ENCODE measurements at regions not wholly inside any gene's neighbourhood (a gene's known extent, or its start where the extent isn't known, plus 50 kb on each side); places are given as distances from the start of the nearest gene placed in this dataset.

DNA sequence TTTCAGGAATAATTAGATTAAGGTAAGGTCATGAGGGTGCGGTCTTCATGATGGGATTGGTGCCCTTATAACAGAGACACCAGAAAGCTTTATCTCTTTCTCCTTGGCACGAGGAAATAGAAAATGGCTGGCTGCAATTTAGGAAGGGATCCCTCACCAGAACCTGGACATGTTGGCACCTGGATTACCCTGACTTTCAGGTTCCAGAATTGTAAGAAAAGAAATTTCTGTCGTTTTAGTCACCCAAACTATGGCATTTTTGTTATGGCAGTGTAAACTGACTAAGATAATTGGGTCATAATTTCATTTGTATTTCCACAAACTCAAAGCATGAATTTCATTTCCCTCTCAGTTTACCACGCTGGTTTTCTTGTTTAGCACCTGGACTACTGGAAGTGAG is 473.6 kb downstream of the PTH2R start:
- TF ChIP-seq EZH2phosphoT487 (IDR thresholded peaks at IDR 0.05; ENCODE audit: borderline replicate concordance) (no peak), CTCF (conservative IDR thresholded peaks at IDR 0.05; ENCODE audit: low read length) (no peak)
- no peaks in the 10 kb centered on the region for H3K9me2 ChIP-seq (replicated peaks; ENCODE audit: low read depth, low read length)
- no peaks in the 10 kb centered on the region for H4K20me1 ChIP-seq (ENCODE audit: insufficient read depth, low read length, poor library complexity, severe bottlenecking)
- H3K9me3 ChIP-seq (ENCODE audit: insufficient read depth, low read depth, low read length) = no peaks in the 10 kb centered on the region
- no peak overlapping the region for H3K9ac ChIP-seq (ENCODE audit: low read depth, low read length, poor library complexity, severe bottlenecking)
- no peaks in the 10 kb centered on the region for H3F3A ChIP-seq (ENCODE audit: low read depth)
- no peak overlapping the region for H2AFZ ChIP-seq (ENCODE audit: low read length)
- no peaks in the 10 kb centered on the region for H3K79me2 ChIP-seq (ENCODE audit: insufficient read depth, low read length)
- H3K4me2 ChIP-seq (ENCODE audit: low read depth, low read length, poor library complexity, severe bottlenecking) = no peak overlapping the region
- no peak overlapping the region for H3K4me3 ChIP-seq (ENCODE audit: low read length, poor library complexity, severe bottlenecking)
- H3K4me1 ChIP-seq (ENCODE audit: insufficient read depth, low read length, poor library complexity, severe bottlenecking) = no peaks in the 10 kb centered on the region
- no peaks in the 10 kb centered on the region for H3K27me3 ChIP-seq (ENCODE audit: insufficient read depth, low read length, poor library complexity, severe bottlenecking)
- no peaks in the 10 kb centered on the region for H3K36me3 ChIP-seq (ENCODE audit: insufficient read depth, low read length)

- Histone ChIP-seq H3K9me3 (ENCODE audit: insufficient read depth, low read depth, low read length) (no peaks in the 10 kb centered on the region), H3K9me2 (replicated peaks; ENCODE audit: low read depth, low read length) (no peaks in the 10 kb centered on the region), H3K79me2 (ENCODE audit: insufficient read depth, low read length) (no peaks in the 10 kb centered on the region), H3K4me2 (ENCODE audit: low read depth, low read length, poor library complexity, severe bottlenecking) (no peak overlapping the region), H4K20me1 (ENCODE audit: insufficient read depth, low read length, poor library complexity, severe bottlenecking) (no peaks in the 10 kb centered on the region), H3K4me3 (ENCODE audit: low read length, poor library complexity, severe bottlenecking) (no peak overlapping the region), H3K4me1 (ENCODE audit: insufficient read depth, low read length, poor library complexity, severe bottlenecking) (no peaks in the 10 kb centered on the region), H3K36me3 (ENCODE audit: insufficient read depth, low read length) (no peaks in the 10 kb centered on the region), H2AFZ (ENCODE audit: low read length) (no peak overlapping the region), H3K9ac (ENCODE audit: low read depth, low read length, poor library complexity, severe bottlenecking) (no peak overlapping the region), H3F3A (ENCODE audit: low read depth) (no peaks in the 10 kb centered on the region), H3K27me3 (ENCODE audit: insufficient read depth, low read length, poor library complexity, severe bottlenecking) (no peaks in the 10 kb centered on the region)
- TF ChIP-seq CTCF (conservative IDR thresholded peaks at IDR 0.05; ENCODE audit: low read length) (no peak), EZH2phosphoT487 (IDR thresholded peaks at IDR 0.05; ENCODE audit: borderline replicate concordance) (no peak)
Observed at GRCh38 chr2:208890486-208890885, 483.9 kb downstream of the PTH2R start.

DNA sequence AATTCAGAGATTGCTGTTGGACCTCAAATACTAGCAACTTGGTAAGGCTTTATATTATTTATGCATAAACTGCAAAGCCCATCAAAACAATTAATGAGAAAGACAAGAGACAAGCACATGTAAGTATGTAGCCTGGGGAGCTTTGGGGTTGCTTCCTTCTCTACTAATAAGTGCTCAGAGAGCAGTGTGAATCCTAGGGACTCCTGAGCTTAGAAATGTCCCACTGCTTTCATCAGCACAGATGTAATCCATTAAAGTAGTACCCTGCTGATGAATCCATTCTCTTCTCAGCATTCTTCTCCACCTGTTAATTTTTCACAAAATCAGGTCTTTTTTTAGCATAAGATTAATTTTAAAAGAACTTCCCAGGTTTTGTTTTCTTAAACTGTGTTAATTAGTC is 485.6 kb downstream of the PTH2R start:
- H3K27me3 ChIP-seq (ENCODE audit: insufficient read depth, low read length, poor library complexity, severe bottlenecking) = no peaks in the 10 kb centered on the region
- no peak overlapping the region for H3K4me3 ChIP-seq (ENCODE audit: low read length, poor library complexity, severe bottlenecking)
- H3K4me1 ChIP-seq (ENCODE audit: insufficient read depth, low read length, poor library complexity, severe bottlenecking) = no peaks in the 10 kb centered on the region
- H3K4me2 ChIP-seq (ENCODE audit: low read depth, low read length, poor library complexity, severe bottlenecking) = no peak overlapping the region
- H3K9me2 ChIP-seq (replicated peaks; ENCODE audit: low read depth, low read length) = no peaks in the 10 kb centered on the region
- no peaks in the 10 kb centered on the region for H4K20me1 ChIP-seq (ENCODE audit: insufficient read depth, low read length, poor library complexity, severe bottlenecking)
- H3K36me3 ChIP-seq (ENCODE audit: insufficient read depth, low read length) = no peaks in the 10 kb centered on the region
- H3K79me2 ChIP-seq (ENCODE audit: insufficient read depth, low read length) = no peaks in the 10 kb centered on the region
- H3K9me3 ChIP-seq (ENCODE audit: insufficient read depth, low read depth, low read length) = no peaks in the 10 kb centered on the region
- H3K9ac ChIP-seq (ENCODE audit: low read depth, low read length, poor library complexity, severe bottlenecking) = no peak overlapping the region
- TF ChIP-seq CTCF (conservative IDR thresholded peaks at IDR 0.05; ENCODE audit: low read length) = no peak
- no peak for TF ChIP-seq EZH2phosphoT487 (IDR thresholded peaks at IDR 0.05; ENCODE audit: borderline replicate concordance)
- H2AFZ ChIP-seq (ENCODE audit: low read length) = no peak overlapping the region
- no peaks in the 10 kb centered on the region for H3F3A ChIP-seq (ENCODE audit: low read depth)

Data from Loucy (cell line).